Epithelial cell of esophagus (primary cell): ENCODE measurements at regions not wholly inside any gene's neighbourhood (a gene's known extent, or its start where the extent isn't known, plus 50 kb on each side); places are given as distances from the start of the nearest gene placed in this dataset.

Experiments used
- DNase-seq: peaks from one replicate; pipeline ENCODE4 v3.0.0; 2010; ENCODE audit warnings: low read depth
- H3K4me3 ChIP-seq: 2 replicates; pipeline ENCODE4 v1.5.1; 2011; ENCODE audit warnings: mild to moderate bottlenecking, low read length, control low read depth
- TF ChIP-seq, protein P1 (sequence below): IDR thresholded peaks from 2 replicates; pipeline ENCODE4 v1.5.1; 2011; ENCODE audit warnings: low read depth, mild to moderate bottlenecking, low read length, control low read depth, inconsistent platforms; ENCODE audit not compliant: insufficient read depth; ENCODE audit errors: missing control alignments

DNA sequence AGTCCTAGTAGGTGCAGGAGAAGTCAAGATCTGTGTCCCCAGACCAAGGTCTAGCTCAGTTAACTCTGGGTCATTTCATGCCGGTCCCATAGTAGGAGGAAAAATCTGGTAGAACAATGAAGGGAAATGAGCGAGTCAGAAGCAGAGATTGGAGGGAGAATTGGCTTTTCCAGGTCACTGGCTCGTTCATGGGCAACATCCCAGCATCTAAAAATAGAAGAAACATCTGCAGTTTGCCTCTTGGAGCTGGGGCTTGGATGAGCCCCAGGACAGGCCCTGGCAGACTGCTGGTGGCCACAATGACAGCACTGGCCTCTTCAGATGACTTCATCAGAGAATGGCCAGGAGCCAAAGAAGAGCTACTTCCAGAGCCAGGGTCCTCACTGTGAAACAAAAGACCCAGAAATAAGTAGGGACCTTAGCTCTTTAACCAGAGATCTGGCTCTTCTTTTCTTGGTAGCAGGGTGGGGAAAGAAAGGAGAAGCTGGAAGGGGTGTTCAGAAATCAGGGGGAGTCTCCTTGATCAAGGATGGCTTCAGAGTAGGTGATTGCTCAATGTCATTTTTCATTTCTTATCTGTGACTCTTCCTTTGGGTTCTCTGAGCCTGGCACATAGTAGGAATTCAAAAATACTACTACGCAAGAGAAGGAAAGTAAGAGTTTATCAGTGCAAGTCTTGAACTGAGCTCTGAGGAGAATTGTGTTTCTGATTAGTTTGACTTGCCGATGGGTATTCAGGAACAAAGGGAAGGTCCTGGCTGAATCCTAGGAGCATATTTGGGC lies 102.6 kb downstream of the TMPRSS5 start:
- TF ChIP-seq, protein P1, sequence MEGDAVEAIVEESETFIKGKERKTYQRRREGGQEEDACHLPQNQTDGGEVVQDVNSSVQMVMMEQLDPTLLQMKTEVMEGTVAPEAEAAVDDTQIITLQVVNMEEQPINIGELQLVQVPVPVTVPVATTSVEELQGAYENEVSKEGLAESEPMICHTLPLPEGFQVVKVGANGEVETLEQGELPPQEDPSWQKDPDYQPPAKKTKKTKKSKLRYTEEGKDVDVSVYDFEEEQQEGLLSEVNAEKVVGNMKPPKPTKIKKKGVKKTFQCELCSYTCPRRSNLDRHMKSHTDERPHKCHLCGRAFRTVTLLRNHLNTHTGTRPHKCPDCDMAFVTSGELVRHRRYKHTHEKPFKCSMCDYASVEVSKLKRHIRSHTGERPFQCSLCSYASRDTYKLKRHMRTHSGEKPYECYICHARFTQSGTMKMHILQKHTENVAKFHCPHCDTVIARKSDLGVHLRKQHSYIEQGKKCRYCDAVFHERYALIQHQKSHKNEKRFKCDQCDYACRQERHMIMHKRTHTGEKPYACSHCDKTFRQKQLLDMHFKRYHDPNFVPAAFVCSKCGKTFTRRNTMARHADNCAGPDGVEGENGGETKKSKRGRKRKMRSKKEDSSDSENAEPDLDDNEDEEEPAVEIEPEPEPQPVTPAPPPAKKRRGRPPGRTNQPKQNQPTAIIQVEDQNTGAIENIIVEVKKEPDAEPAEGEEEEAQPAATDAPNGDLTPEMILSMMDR: no peak
- DNase-seq: no peak
- no peak overlapping the region for H3K4me3 ChIP-seq

DNA sequence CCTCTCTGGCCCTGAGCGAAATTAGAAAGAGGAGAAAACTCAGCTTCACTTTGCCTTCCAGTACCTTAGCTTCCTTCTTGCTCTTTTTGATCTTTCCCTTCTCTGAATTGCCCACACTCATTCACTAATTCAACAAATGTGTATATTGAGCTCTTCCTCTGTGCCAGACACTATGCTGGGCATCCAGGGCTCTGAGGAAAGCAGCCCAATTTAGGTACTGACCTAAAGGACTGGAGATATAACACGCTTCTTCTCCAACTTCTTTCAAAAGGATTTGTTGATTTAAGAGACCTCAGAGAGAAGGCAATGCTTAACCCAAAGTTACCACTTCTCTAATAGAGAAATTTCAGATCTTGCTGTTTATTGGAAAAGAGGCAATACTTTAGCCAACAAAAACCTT lies 103.6 kb downstream of the TMPRSS5 start:
- DNase-seq: no peak
- H3K4me3 ChIP-seq: no peak overlapping the region
- TF ChIP-seq, protein P1: no peak

DNA sequence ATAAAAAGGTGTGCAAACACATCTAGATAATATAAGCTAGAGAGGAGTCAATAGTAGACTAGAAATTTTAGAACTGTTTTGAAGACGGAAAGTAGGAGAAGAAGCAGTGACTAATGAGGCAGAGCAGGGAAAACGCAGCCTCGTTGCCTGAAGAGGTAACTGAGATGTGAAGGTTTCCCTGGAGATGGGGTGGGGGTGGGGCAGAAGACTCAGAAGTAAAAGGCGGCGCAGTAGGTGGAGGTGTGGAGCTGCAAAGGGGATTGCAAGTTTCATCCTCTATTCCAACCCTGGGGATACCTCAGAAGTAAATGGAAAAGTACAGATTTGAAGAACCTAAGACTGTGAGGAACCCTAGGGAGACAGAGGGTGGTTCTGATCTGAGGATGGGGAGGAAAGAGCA lies 109.5 kb downstream of the TMPRSS5 start:
- H3K4me3 ChIP-seq: no peak overlapping the region
- DNase-seq: no peak
- TF ChIP-seq, protein P1: no peak

DNA sequence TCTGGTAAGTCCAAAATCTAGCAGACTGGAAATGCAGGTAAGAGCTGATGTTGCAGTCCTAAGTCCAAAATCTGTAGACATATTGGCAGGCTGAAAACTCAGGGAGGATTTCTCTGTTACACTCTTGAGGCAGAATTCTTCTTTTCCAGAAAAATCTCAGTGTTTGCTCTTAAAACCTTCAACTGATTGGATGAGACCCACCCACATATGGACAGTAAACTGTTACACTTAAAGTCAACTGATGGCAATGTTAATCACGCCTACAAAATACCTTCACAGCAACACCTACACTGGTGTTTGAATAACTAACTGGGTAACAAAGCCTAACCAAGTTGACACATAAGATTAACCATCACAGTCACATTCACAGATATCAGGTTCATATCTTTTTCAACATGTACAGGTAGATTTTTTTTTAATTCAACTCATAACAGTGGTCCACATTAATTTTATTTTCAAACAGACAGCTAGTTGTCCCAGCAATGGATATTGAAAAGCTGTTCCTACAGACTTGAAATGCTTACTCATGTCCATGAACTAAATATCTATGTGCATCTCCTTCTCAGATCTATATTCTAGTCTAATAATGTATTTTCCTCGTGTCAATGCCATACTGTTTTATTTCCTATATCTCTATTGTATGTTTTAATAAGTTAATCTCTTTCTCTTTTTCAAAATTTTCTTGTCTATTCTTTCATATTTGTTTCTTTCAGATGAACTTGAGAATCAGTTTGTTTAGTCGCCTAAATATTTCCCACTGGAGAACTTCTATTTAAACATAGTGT lies 110.1 kb downstream of the TMPRSS5 start:
- H3K4me3 ChIP-seq: no peak overlapping the region
- TF ChIP-seq, protein P1: no peak
- DNase-seq: no peak

DNA sequence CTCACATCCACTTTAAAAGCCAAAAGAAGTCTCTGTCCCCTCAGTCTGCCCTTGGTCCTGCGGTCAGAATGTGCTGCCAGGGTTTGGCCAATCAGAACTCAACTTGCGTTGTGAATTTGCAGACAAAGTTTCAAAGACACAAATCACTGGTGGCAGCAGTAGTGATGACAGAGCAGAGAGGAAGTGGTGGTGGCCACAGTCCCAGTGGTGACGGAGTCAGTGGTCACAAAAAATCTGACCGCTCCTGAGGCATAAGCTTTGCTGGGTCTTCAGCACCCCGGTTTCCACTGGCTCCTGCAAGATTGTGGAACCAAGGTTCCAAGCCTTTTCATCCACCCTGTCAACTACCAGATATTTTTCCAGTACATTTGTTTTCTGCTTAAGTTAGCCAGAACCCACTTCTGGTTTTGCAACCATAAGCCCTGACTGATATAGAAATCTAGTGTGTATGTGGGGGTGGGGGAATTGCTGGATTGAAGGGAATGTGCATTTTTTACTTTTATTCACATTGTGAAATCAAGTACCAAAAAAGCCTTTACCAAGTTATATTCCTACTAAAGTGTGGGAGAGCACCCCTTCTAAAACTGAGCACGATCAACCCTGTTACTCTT lies 112.3 kb downstream of the TMPRSS5 start:
- no peak overlapping the region for H3K4me3 ChIP-seq
- no peak for DNase-seq
- TF ChIP-seq, protein P1: no peak

DNA sequence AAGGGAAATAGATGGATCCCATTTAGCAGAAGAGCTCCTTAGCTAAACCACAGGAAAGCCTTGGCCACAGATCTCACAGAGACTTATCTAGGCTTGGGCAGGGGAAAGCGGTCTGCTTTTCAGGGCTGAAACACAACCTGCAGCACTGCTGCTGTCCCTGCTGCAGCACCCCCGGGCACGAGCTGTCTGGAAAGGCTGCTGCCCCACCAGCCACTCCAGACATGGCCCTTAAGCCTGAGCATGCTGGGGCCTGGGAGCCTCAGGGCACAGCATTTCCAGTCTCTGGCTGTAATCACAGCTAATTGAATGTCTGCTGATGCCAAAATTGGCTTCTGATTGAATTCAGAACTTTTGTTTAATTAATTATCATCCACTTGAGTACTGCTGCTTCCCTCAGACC lies 115.0 kb downstream of the TMPRSS5 start:
- H3K4me3 ChIP-seq: no peak overlapping the region
- TF ChIP-seq, protein P1: no peak
- no peak for DNase-seq
